Activated naive CD8-positive, alpha-beta T cell treated with anti-CD3 and anti-CD28 coated beads, Interleukin-2, amount 50 U/mL, for 24 hours (primary cell): ENCODE measurements at regions not wholly inside any gene's neighbourhood (a gene's known extent, or its start where the extent isn't known, plus 50 kb on each side); places are given as distances from the start of the nearest gene placed in this dataset.
"Not testable (repeated sequence)": the region's sequence is repeated elsewhere in the genome, so short reads cannot be mapped to it uniquely, and the experiment has no call there.

Source experiments
- ATAC-seq: fragments of 150-1000 bp; cut with Tn5 transposase; one replicate; pipeline ENCODE4 v1.10.0; 2021
- DNase-seq: peaks from one replicate; pipeline ENCODE4 v3.0.0; 2021
- H3K27ac Mint-ChIP-seq: one replicate; pipeline ENCODE4 v1.8.0; 2021; ENCODE audit warnings: mild to moderate bottlenecking, mixed read lengths
- H3K27me3 Mint-ChIP-seq: one replicate; pipeline ENCODE4 v1.8.0; 2021; ENCODE audit warnings: mixed read lengths
- H3K36me3 Mint-ChIP-seq: one replicate; pipeline ENCODE4 v1.8.0; 2021; ENCODE audit warnings: low read depth, mixed read lengths
- H3K4me1 Mint-ChIP-seq: one replicate; pipeline ENCODE4 v1.8.0; 2021; ENCODE audit warnings: mixed read lengths
- H3K4me3 Mint-ChIP-seq: one replicate; pipeline ENCODE4 v1.8.0; 2021; ENCODE audit warnings: mild to moderate bottlenecking, moderate library complexity, mixed read lengths
- H3K9me3 Mint-ChIP-seq: one replicate; pipeline ENCODE4 v1.8.0; 2021; ENCODE audit warnings: mixed read lengths

DNA sequence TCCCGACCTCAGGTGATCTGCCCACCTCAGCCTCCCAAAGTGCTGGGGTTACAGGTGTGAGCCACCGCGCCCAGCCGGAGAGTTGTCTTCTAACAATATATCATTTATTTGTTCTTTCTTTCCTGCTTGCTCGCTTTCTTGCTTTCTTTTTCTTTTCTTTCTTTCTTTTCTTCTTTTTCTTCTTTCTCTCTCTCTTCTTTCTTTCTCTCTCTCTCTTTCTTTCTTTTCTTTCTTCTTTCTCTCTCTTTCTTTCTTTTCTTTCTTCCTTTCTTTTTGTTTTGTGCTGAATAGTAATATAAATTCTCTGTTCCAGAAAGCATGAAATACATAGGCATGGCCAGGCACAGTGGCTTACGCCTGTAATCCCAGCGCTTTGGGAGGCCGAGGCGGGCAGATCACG, 73.5 kb upstream of the ZNF644 start:
- not testable (repeated sequence) for H3K4me1 Mint-ChIP-seq, H3K4me3 Mint-ChIP-seq, H3K9me3 Mint-ChIP-seq, DNase-seq, H3K27ac Mint-ChIP-seq, ATAC-seq, H3K36me3 Mint-ChIP-seq
- peaks cover 16% of the 10 kb centered on the region for H3K27me3 Mint-ChIP-seq

DNA sequence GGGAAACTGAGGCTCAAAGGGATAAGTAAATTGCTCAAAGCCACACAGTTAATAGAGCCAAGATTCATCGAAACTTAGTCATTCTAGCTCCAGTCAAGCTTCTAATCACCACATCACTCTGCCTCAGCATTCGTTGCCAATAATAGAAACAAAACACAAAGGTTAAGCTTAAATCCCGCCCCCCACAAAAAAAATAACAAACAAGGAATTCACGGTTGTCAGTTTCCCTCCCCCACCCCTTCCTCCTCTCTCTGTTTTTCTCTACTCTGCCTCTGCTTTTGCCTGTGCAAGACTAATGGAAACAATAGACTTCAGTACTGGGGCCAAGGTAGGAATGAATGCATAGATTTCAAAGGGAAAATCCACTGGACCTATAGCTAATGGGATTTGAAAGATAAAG, 70.7 kb upstream of the ZNF644 start:
- Mint-ChIP-seq H3K27me3 (peaks cover 15% of the 10 kb centered on the region), H3K9me3 (no peaks in the 10 kb centered on the region), H3K36me3 (no peaks in the 10 kb centered on the region), H3K4me1 (no peaks in the 10 kb centered on the region), H3K27ac (no peak overlapping the region), H3K4me3 (no peak overlapping the region)
- DNase-seq (no peak), ATAC-seq (no peak)

DNA sequence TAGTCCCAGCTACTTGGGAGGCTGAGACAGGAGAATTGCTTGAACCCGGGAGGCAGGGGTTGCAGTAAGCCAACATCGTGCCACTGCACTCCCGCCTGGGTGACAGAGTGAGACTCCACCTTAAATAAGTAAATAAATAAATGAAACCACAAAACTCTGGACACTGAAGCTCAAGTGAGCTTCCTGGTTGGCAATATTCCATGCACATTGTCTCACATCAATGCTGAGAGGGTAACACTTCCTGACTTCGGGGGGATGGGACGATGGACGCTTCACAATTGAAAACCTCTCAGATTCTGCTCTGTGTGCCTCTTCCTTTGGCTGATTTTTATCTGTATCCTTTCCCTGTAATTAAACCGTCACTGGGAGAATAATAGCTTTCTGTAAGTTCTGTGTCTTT, 70.0 kb upstream of the ZNF644 start:
- no peaks in the 10 kb centered on the region for H3K9me3 Mint-ChIP-seq
- ATAC-seq (no peak), DNase-seq (no peak)
- peaks cover 15% of the 10 kb centered on the region for H3K27me3 Mint-ChIP-seq
- H3K27ac Mint-ChIP-seq: no peak overlapping the region
- no peak overlapping the region for H3K4me3 Mint-ChIP-seq
- H3K4me1 Mint-ChIP-seq: no peaks in the 10 kb centered on the region
- H3K36me3 Mint-ChIP-seq: no peaks in the 10 kb centered on the region

DNA sequence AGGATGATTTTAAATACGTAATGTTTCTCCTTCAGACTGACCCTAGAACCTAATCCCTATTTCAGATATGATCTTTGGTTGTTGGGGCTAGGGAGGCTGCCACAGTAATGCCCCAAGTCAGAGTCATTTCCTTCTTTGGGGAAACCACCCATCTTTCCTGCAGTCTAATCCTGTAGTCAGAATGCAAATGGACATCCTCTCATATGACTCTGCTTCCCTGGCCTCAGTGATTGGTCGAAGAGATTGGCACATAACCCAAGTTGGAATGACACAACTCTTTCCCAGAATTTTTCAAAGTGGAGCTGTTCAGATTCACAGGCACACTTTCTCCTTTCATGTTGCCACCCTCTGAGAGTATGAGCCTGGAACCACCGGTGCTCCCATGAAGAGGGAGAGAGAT, 58.8 kb upstream of the ZNF644 start:
- H3K27ac Mint-ChIP-seq: no peak overlapping the region

DNA sequence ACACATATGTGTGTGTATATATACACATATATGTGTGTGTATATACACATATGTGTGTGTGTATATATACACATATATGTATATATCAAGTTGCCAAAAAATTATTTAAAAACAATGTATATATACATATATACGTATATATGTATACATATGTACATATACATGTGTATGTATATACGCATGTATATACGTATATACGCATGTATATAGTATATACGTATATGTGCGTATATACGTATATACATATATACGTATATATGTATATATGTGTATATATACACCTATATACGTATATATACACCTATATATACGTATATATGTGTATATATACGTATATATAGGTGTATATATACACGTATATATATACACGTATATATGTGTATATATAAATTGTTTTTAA, 57.0 kb upstream of the ZNF644 start:
- no peak overlapping the region for H3K27ac Mint-ChIP-seq
- ATAC-seq (no peak), DNase-seq (no peak)
- no peak overlapping the region for H3K4me3 Mint-ChIP-seq
- H3K4me1 Mint-ChIP-seq: no peaks in the 10 kb centered on the region
- H3K27me3 Mint-ChIP-seq: peaks cover 2% of the 10 kb centered on the region
- no peaks in the 10 kb centered on the region for H3K9me3 Mint-ChIP-seq
- no peaks in the 10 kb centered on the region for H3K36me3 Mint-ChIP-seq

More for the DNA sequence above, 58.8 kb upstream of the ZNF644 start:
- Mint-ChIP-seq H3K4me1 (no peaks in the 10 kb centered on the region), H3K4me3 (no peak overlapping the region), H3K36me3 (no peaks in the 10 kb centered on the region), H3K27me3 (peaks cover 5% of the 10 kb centered on the region), H3K9me3 (no peaks in the 10 kb centered on the region)
- DNase-seq (no peak), ATAC-seq (no peak)

DNA sequence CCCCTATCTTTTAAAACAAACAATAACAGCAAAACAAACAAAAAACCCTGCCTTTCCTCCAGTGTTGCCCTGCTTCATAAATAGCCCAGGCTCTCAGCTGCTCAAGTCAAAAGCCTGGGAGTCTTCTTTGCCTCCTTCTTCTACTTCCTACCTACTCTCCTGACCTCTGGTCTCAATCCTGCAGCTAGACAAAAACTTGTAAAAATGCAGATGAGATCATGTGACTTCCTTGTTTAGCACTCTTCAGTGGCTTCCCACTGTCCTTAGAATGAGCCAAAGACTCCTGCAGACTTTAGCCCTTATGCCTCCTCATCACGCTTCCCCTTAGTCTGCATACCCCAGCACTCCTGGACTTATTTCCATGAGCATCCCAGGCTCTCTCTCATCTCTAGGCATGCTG, 55.0 kb upstream of the ZNF644 start:
- no peaks in the 10 kb centered on the region for H3K9me3 Mint-ChIP-seq
- H3K27ac Mint-ChIP-seq: no peak overlapping the region
- peaks cover 2% of the 10 kb centered on the region for H3K27me3 Mint-ChIP-seq
- H3K4me1 Mint-ChIP-seq: no peaks in the 10 kb centered on the region
- no peak for ATAC-seq
- no peaks in the 10 kb centered on the region for H3K36me3 Mint-ChIP-seq
- DNase-seq: no peak
- H3K4me3 Mint-ChIP-seq: no peak overlapping the region

DNA sequence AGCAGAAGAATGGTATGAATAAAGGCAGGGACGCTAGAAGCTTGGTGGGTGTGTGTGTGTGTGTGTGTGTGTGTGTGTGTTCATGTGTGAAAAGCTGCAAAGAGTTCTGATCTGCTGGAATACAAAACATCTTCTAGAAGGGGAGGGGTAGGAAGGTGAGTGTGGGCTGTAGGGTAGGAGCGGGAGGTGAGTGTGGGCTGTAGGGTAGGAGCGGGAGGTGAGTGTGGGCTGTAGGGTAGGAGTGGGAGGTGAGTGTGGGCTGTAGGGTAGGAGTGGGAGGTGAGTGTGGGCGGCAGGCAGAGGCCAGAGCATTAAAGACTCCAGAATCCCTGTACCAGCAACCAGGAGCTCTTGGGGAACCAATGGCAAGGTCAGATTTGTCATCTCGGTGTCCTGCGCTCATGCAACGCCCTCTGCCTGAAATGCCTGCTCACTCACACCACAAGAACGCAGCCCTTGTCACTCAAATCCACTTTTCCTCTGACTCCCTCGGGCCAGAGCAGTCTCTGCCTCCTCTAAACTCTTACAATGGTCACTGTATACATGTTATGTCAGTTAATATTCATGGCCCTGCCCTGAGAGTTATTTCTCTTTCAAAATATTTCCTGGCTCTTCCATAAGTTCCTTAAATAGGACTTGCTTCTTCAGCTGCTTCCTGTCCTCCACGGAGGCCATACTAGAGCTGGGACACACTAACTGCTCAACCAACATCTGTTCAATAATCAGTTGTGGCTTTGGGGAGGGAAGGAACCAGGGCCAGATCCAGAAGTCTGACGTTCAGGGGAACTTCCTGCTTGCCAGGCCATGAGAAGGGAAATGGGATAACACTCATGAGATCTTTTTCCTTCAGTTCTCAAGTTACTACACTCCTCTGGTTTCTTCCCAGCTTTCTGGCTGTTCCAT, 53.6 kb upstream of the ZNF644 start:
- no peak overlapping the region for H3K4me3 Mint-ChIP-seq
- no peak for ATAC-seq
- no peaks in the 10 kb centered on the region for H3K9me3 Mint-ChIP-seq
- H3K27ac Mint-ChIP-seq: no peak overlapping the region
- no peaks in the 10 kb centered on the region for H3K27me3 Mint-ChIP-seq
- H3K4me1 Mint-ChIP-seq: no peaks in the 10 kb centered on the region
- no peaks in the 10 kb centered on the region for H3K36me3 Mint-ChIP-seq
- DNase-seq: no peak

DNA sequence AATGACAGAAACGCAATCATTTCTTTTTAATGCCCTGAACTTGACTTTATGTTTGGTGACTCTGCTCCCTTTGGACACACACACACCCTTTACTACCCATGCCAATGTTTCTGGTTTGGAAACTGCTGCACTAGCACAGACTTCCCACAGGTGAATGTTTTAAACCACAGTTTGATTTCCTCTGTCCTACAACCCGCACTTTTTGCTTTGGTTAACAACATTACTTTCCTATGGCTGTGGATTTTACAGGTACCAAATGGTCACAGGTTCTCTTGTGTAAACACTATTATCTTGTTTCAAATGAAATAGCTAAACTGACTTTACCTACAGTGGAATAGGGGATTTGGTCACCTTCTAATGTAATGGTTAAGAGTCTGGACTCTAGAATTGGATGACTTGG, 51.5 kb upstream of the ZNF644 start:
- H3K36me3 Mint-ChIP-seq: no peaks in the 10 kb centered on the region
- H3K27ac Mint-ChIP-seq: no peak overlapping the region
- H3K27me3 Mint-ChIP-seq: no peaks in the 10 kb centered on the region
- DNase-seq: no peak
- no peak for ATAC-seq
- H3K9me3 Mint-ChIP-seq: no peaks in the 10 kb centered on the region
- no peak overlapping the region for H3K4me3 Mint-ChIP-seq
- H3K4me1 Mint-ChIP-seq: no peaks in the 10 kb centered on the region

DNA sequence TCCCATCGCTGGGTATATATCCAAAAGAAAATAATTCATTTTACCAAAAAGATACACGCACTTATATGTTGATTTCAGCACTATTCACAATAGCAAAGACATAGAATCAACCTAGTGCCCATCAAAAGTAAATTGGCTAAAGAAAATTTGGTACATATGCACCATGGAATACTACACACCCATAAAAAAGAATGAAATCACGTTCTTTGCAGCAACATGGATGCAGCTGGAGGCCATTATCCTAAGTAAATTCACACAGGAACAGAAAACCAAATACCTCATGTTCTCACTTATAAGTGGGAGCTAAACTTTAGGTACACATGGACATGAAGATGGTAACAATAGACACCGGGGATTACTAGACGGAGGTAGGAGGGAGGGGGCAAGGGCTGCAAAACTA, 50.0 kb upstream of the ZNF644 start:
- no peaks in the 10 kb centered on the region for H3K27me3 Mint-ChIP-seq
- no peak overlapping the region for H3K27ac Mint-ChIP-seq
- H3K4me1 Mint-ChIP-seq: no peaks in the 10 kb centered on the region
- DNase-seq (no peak), ATAC-seq (no peak)
- no peak overlapping the region for H3K4me3 Mint-ChIP-seq
- H3K36me3 Mint-ChIP-seq: no peaks in the 10 kb centered on the region
- no peaks in the 10 kb centered on the region for H3K9me3 Mint-ChIP-seq
